H1 (cell line): ENCODE measurements at regions not wholly inside any gene's neighbourhood (a gene's known extent, or its start where the extent isn't known, plus 50 kb on each side); places are given as distances from the start of the nearest gene placed in this dataset.

Experiments used
- ATF3 ChIP-seq: IDR thresholded peaks from 2 replicates; pipeline ENCODE4 v1.6.1; 2011; ENCODE audit warnings: low read depth, mild to moderate bottlenecking, low read length; ENCODE audit not compliant: insufficient read depth
- CTCF ChIP-seq, 3 experiments: IDR thresholded peaks; 1 replicate in 2 of 3; 2 replicates in 1 of 3; pipeline versions ENCODE4 v1.5.1 to v1.6.1; 2011; ENCODE audit warnings: low read length in 3 of 3, mild to moderate bottlenecking in 3 of 3, inconsistent platforms in 2 of 3, low read depth in 1 of 3, moderate library complexity in 1 of 3; ENCODE audit not compliant: insufficient read depth in 1 of 3; ENCODE audit errors: control extremely low read depth in 1 of 3
- EP300 ChIP-seq, 2 experiments: IDR thresholded peaks; 1 replicate in 1 of 2; 2 replicates in 1 of 2; pipeline ENCODE4 v1.6.1; 2011 to 2012; ENCODE audit warnings: low read depth in 2 of 2, low read length in 2 of 2, mild to moderate bottlenecking in 2 of 2, borderline replicate concordance in 1 of 2, inconsistent platforms in 1 of 2, moderate library complexity in 1 of 2
- GABPA ChIP-seq: IDR thresholded peaks from 2 replicates; pipeline ENCODE4 v1.6.1; 2011; ENCODE audit warnings: mild to moderate bottlenecking, low read length, moderate library complexity, borderline replicate concordance; ENCODE audit not compliant: insufficient read depth
- NRF1 ChIP-seq: IDR thresholded peaks from 2 replicates; pipeline ENCODE4 v1.6.1; 2011; ENCODE audit warnings: mild to moderate bottlenecking, low read depth, low read length, improper control_type of control experiment
- POLR2A ChIP-seq, 2 experiments: IDR thresholded peaks; 1 replicate in 1 of 2; 2 replicates in 1 of 2; pipeline ENCODE4 v1.6.1; 2011; ENCODE audit warnings: low read depth in 2 of 2, low read length in 2 of 2, mild to moderate bottlenecking in 2 of 2; ENCODE audit errors: control extremely low read depth in 1 of 2
- TAF7 ChIP-seq: optimal IDR thresholded peaks from 2 replicates; pipeline ENCODE3; 2011; ENCODE audit warnings: low read depth, mild to moderate bottlenecking, inconsistent platforms, low read length, moderate library complexity, borderline replicate concordance
- YY1 ChIP-seq: IDR thresholded peaks from 2 replicates; pipeline ENCODE4 v1.6.1; 2011; ENCODE audit warnings: low read depth, mild to moderate bottlenecking, low read length
- TF ChIP-seq, protein P1 (sequence below): IDR thresholded peaks from 2 replicates; pipeline ENCODE4 v1.6.1; 2012; ENCODE audit warnings: inconsistent platforms
- TF ChIP-seq, protein P2 (sequence below): IDR thresholded peaks from 2 replicates; pipeline ENCODE4 v1.6.1; 2012; ENCODE audit warnings: inconsistent platforms

- no peak for TF ChIP-seq YY1
- no peak for TF ChIP-seq EP300 (IDR thresholded peaks at IDR 0.05; ENCODE audit: borderline replicate concordance in 1 of 2, low read depth in 2 of 2, low read length in 2 of 2)
- TF ChIP-seq, protein P1, sequence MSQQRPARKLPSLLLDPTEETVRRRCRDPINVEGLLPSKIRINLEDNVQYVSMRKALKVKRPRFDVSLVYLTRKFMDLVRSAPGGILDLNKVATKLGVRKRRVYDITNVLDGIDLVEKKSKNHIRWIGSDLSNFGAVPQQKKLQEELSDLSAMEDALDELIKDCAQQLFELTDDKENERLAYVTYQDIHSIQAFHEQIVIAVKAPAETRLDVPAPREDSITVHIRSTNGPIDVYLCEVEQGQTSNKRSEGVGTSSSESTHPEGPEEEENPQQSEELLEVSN: no peak
- no peak for TF ChIP-seq CTCF (IDR thresholded peaks at IDR 0.05; ENCODE audit: control extremely low read depth in 1 of 3, insufficient read depth in 1 of 3, low read depth in 1 of 3, low read length in 3 of 3)
- TF ChIP-seq, protein P2, sequence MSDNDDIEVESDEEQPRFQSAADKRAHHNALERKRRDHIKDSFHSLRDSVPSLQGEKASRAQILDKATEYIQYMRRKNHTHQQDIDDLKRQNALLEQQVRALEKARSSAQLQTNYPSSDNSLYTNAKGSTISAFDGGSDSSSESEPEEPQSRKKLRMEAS: no peak
- no peak for TF ChIP-seq TAF7
- no peak for TF ChIP-seq ATF3
- TF ChIP-seq GABPA: no peak
- TF ChIP-seq NRF1: no peak
- TF ChIP-seq POLR2A (IDR thresholded peaks at IDR 0.05; ENCODE audit: control extremely low read depth in 1 of 2, low read depth in 2 of 2, low read length in 2 of 2): no peak
Observed at GRCh38 chr2:9700109-9700495, 69.3 kb upstream of the YWHAQ start.
